MM.1S (cell line): ENCODE measurements at regions not wholly inside any gene's neighbourhood (a gene's known extent, or its start where the extent isn't known, plus 50 kb on each side); places are given as distances from the start of the nearest gene placed in this dataset.

Experiments used
- DNase-seq: peaks from one replicate; pipeline ENCODE4 v3.0.0-alpha.2; 2015
- H2AFZ ChIP-seq: fragments of 300-600 bp; sonication (generic); 2 replicates; pipeline ENCODE4 v1.6.0; 2016; ENCODE audit warnings: antibody characterized with exemption, low read length
- H3F3A ChIP-seq: fragments of 300-600 bp; sonication (generic); 2 replicates; pipeline ENCODE4 v1.6.1; 2016; ENCODE audit warnings: mild to moderate bottlenecking, antibody characterized with exemption, low read length, moderate library complexity, mixed read lengths; ENCODE audit not compliant: insufficient read depth
- H3K27ac ChIP-seq: fragments of 300-600 bp; sonication (generic); 2 replicates; pipeline ENCODE4 v1.5.1; 2016; ENCODE audit warnings: mild to moderate bottlenecking, low read length
- H3K27me3 ChIP-seq: fragments of 300-600 bp; sonication (generic); replicated peaks from 2 replicates; pipeline ENCODE4 v1.6.0; 2016; ENCODE audit warnings: low read length; ENCODE audit not compliant: insufficient read depth
- H3K36me3 ChIP-seq: fragments of 300-600 bp; sonication (generic); replicated peaks from 2 replicates; pipeline ENCODE4 v1.6.1; 2016; ENCODE audit warnings: mild to moderate bottlenecking, low read length, mixed read lengths; ENCODE audit not compliant: insufficient read depth
- H3K4me1 ChIP-seq: fragments of 300-600 bp; sonication (generic); 2 replicates; pipeline ENCODE4 v1.6.1; 2016; ENCODE audit warnings: low read length, mixed read lengths
- H3K4me2 ChIP-seq: fragments of 300-600 bp; sonication (generic); 2 replicates; pipeline ENCODE4 v1.6.0; 2016; ENCODE audit warnings: low read depth, low read length
- H3K4me3 ChIP-seq: fragments of 300-600 bp; sonication (generic); 2 replicates; pipeline ENCODE4 v1.5.1; 2016; ENCODE audit warnings: low read length, mixed read lengths
- H3K79me2 ChIP-seq: fragments of 300-600 bp; sonication (generic); 2 replicates; pipeline ENCODE4 v1.6.1; 2016; ENCODE audit warnings: mixed run types, low read length, mixed read lengths
- H3K9ac ChIP-seq: fragments of 300-600 bp; sonication (generic); 2 replicates; pipeline ENCODE4 v1.6.1; 2016; ENCODE audit warnings: low read length, mixed read lengths
- H3K9me2 ChIP-seq: fragments of 300-600 bp; sonication (generic); replicated peaks from 2 replicates; pipeline ENCODE4 v1.6.1; 2016; ENCODE audit warnings: mild to moderate bottlenecking, low read length, mixed read lengths; ENCODE audit not compliant: insufficient read depth
- H3K9me3 ChIP-seq: fragments of 300-600 bp; sonication (generic); replicated peaks from 2 replicates; pipeline ENCODE4 v1.6.1; 2016; ENCODE audit warnings: mild to moderate bottlenecking, low read length, mixed read lengths; ENCODE audit not compliant: insufficient read depth
- H4K20me1 ChIP-seq: fragments of 300-600 bp; sonication (generic); 2 replicates; pipeline ENCODE4 v1.6.1; 2016; ENCODE audit warnings: mild to moderate bottlenecking, low read length, moderate library complexity, mixed read lengths; ENCODE audit not compliant: insufficient read depth
- CTCF ChIP-seq: fragments of 300-600 bp; sonication (generic); IDR thresholded peaks from 2 replicates; pipeline ENCODE4 v1.5.1; 2016; ENCODE audit warnings: antibody characterized with exemption, low read length, mixed read lengths
- EZH2 ChIP-seq: fragments of 300-600 bp; sonication (generic); optimal IDR thresholded peaks from 2 replicates; pipeline ENCODE3; 2017; ENCODE audit warnings: low read depth, mild to moderate bottlenecking, antibody characterized with exemption, low read length, mixed read lengths
- EZH2phosphoT487 ChIP-seq: fragments of 300-600 bp; sonication (generic); IDR thresholded peaks from 2 replicates; pipeline ENCODE4 v1.6.1; 2018; ENCODE audit warnings: antibody characterized with exemption, low read length

- Histone ChIP-seq H3K79me2 (no peaks in the 10 kb centered on the region), H3K9me3 (no peaks in the 10 kb centered on the region), H3F3A (no peaks in the 10 kb centered on the region), H3K9me2 (no peaks in the 10 kb centered on the region), H3K27me3 (no peaks in the 10 kb centered on the region), H2AFZ (no peak overlapping the region), H3K4me1 (peaks cover 9% of the 10 kb centered on the region; the same call in 1 of the 2 replicates), H3K36me3 (no peaks in the 10 kb centered on the region), H3K4me2 (no peak overlapping the region), H3K4me3 (no peak overlapping the region), H4K20me1 (no peaks in the 10 kb centered on the region), H3K27ac (no peak overlapping the region), H3K9ac (no peak overlapping the region)
- DNase-seq = no peak
- TF ChIP-seq CTCF (no peak), EZH2phosphoT487 (no peak), EZH2 (no peak)
Observed at GRCh38 chr7:114138587-114138986, 219.8 kb upstream of the PPP1R3A start.

- no peak for DNase-seq
- no peak overlapping the region for H2AFZ ChIP-seq
Observed at GRCh38 chr7:114133717-114134116, 214.9 kb upstream of the PPP1R3A start.

GRCh38 chr7:114130866-114131265 is 212.1 kb upstream of the PPP1R3A start:
- no peaks in the 10 kb centered on the region for H3F3A ChIP-seq

More at GRCh38 chr7:114133717-114134116, 214.9 kb upstream of the PPP1R3A start:
- Histone ChIP-seq H3K27me3 (no peaks in the 10 kb centered on the region), H3K9ac (no peak overlapping the region), H3K4me3 (no peak overlapping the region), H3K9me2 (no peaks in the 10 kb centered on the region), H3K79me2 (no peaks in the 10 kb centered on the region), H4K20me1 (no peaks in the 10 kb centered on the region), H3F3A (no peaks in the 10 kb centered on the region), H3K27ac (no peak overlapping the region), H3K4me2 (no peak overlapping the region), H3K36me3 (no peaks in the 10 kb centered on the region), H3K9me3 (no peaks in the 10 kb centered on the region), H3K4me1 (peaks cover 9% of the 10 kb centered on the region; the same call in 1 of the 2 replicates)
- TF ChIP-seq CTCF (no peak), EZH2phosphoT487 (no peak), EZH2 (no peak)

More at GRCh38 chr7:114130866-114131265, 212.1 kb upstream of the PPP1R3A start:
- no peak overlapping the region for H2AFZ ChIP-seq
- no peaks in the 10 kb centered on the region for H3K79me2 ChIP-seq
- no peak overlapping the region for H3K9ac ChIP-seq
- no peaks in the 10 kb centered on the region for H4K20me1 ChIP-seq
- H3K27ac ChIP-seq = no peak overlapping the region
- H3K9me3 ChIP-seq = no peaks in the 10 kb centered on the region
- no peaks in the 10 kb centered on the region for H3K27me3 ChIP-seq
- no peaks in the 10 kb centered on the region for H3K9me2 ChIP-seq
- H3K36me3 ChIP-seq = no peaks in the 10 kb centered on the region
- TF ChIP-seq EZH2phosphoT487 (no peak), EZH2 (no peak), CTCF (no peak)
- H3K4me3 ChIP-seq = no peak overlapping the region
- DNase-seq = no peak
- H3K4me2 ChIP-seq = no peak overlapping the region
- H3K4me1 ChIP-seq = peaks cover 9% of the 10 kb centered on the region; the same call in 1 of the 2 replicates
